WTC11 (cell line): ENCODE measurements at regions not wholly inside any gene's neighbourhood (a gene's known extent, or its start where the extent isn't known, plus 50 kb on each side); places are given as distances from the start of the nearest gene placed in this dataset.

Source experiments
- ATAC-seq: fragments of 200-7000 bp; cut with Tn5 transposase; 2 replicates; pipeline ENCODE4 v1.10.0; 2021; ENCODE audit warnings: mild to moderate bottlenecking, moderate library complexity
- CTCF ChIA-PET: fragments of 300-600 bp; sonication (Branson Sonifier 250); formaldehyde crosslinking; loops from one replicate; lab custom pipeline; 2021; ENCODE audit warnings: antibody characterized with exemption; lab: Charles Lee
- POLR2A ChIA-PET: fragments of 350-600 bp; sonication (Branson Sonifier 250); formaldehyde crosslinking; loops from one replicate; lab custom pipeline; 2021; ENCODE audit warnings: antibody characterized with exemption; lab: Charles Lee
- DNase-seq: peaks from one replicate; pipeline ENCODE4 v3.0.0; 2021; ENCODE audit warnings: low spot score
- H3K27ac Mint-ChIP-seq: 2 replicates; pipeline ENCODE4 v1.8.0; 2021; ENCODE audit warnings: mixed read lengths
- H3K27me3 Mint-ChIP-seq: 2 replicates; pipeline ENCODE4 v1.8.0; 2021; ENCODE audit warnings: low read depth, mild to moderate bottlenecking, moderate library complexity, mixed read lengths
- H3K36me3 Mint-ChIP-seq: 2 replicates; pipeline ENCODE4 v1.8.0; 2021; ENCODE audit warnings: mixed read lengths
- H3K4me1 Mint-ChIP-seq: 2 replicates; pipeline ENCODE4 v1.8.0; 2022; ENCODE audit warnings: mixed read lengths
- H3K4me3 Mint-ChIP-seq: 2 replicates; pipeline ENCODE4 v1.8.0; 2021; ENCODE audit warnings: mild to moderate bottlenecking, moderate library complexity, mixed read lengths
- H3K9me3 Mint-ChIP-seq: 2 replicates; pipeline ENCODE4 v1.8.0; 2021; ENCODE audit warnings: mixed read lengths
- AFF4 ChIP-seq: sonication (generic); formaldehyde crosslinking; IDR thresholded peaks from 2 replicates; pipeline ENCODE4 v1.8.1; 2023; ENCODE audit warnings: mild to moderate bottlenecking, missing genetic modification reagents, borderline replicate concordance
- ARID4B ChIP-seq: sonication (generic); formaldehyde crosslinking; IDR thresholded peaks from 2 replicates; pipeline ENCODE4 v1.8.0; 2023; ENCODE audit warnings: missing genetic modification reagents, mild to moderate bottlenecking, borderline replicate concordance
- ATF2 ChIP-seq: sonication (generic); formaldehyde crosslinking; IDR thresholded peaks from 2 replicates; pipeline ENCODE4 v1.8.1; 2022; ENCODE audit warnings: low read depth, missing genetic modification reagents, borderline replicate concordance
- ATF6 ChIP-seq: sonication (generic); formaldehyde crosslinking; IDR thresholded peaks from 2 replicates; pipeline ENCODE4 v1.8.1; 2023; ENCODE audit warnings: mild to moderate bottlenecking, missing genetic modification reagents
- CDX4 ChIP-seq: fragments of 250-450 bp; sonication (Bioruptor Pico); IDR thresholded peaks from 2 replicates; pipeline ENCODE4 v1.9.0; 2021; ENCODE audit warnings: moderate library complexity, mild to moderate bottlenecking, inconsistent platforms, borderline replicate concordance
- CREB1 ChIP-seq: sonication (generic); formaldehyde crosslinking; IDR thresholded peaks from 2 replicates; pipeline ENCODE4 v1.8.0; 2023; ENCODE audit warnings: mild to moderate bottlenecking, missing genetic modification reagents
- EMX1 ChIP-seq: fragments of 250-450 bp; sonication (Bioruptor Pico); IDR thresholded peaks from 2 replicates; pipeline ENCODE4 v1.8.0; 2021; ENCODE audit warnings: mild to moderate bottlenecking
- FOXP4 ChIP-seq: sonication (generic); formaldehyde crosslinking; IDR thresholded peaks from 2 replicates; pipeline ENCODE4 v1.8.0; 2022; ENCODE audit warnings: mild to moderate bottlenecking, missing genetic modification reagents
- GTF2I ChIP-seq: fragments of 250-450 bp; sonication (Bioruptor Pico); conservative IDR thresholded peaks from 2 replicates; pipeline ENCODE4 v1.4.0; 2021; ENCODE audit warnings: mild to moderate bottlenecking
- HMGA2 ChIP-seq: fragments of 250-450 bp; sonication (Bioruptor Pico); IDR thresholded peaks from 2 replicates; pipeline ENCODE4 v1.4.0; 2021; ENCODE audit warnings: mild to moderate bottlenecking, moderate library complexity
- JUN ChIP-seq: sonication (generic); formaldehyde crosslinking; IDR thresholded peaks from 2 replicates; pipeline ENCODE4 v1.8.0; 2023; ENCODE audit warnings: mild to moderate bottlenecking, missing genetic modification reagents
- NR1H2 ChIP-seq: sonication (generic); formaldehyde crosslinking; IDR thresholded peaks from 2 replicates; pipeline ENCODE4 v1.9.0; 2021; ENCODE audit warnings: mild to moderate bottlenecking, moderate library complexity, missing genetic modification reagents
- ZNF423 ChIP-seq: fragments of 250-450 bp; sonication (Bioruptor Pico); IDR thresholded peaks from 2 replicates; pipeline ENCODE4 v2.1.2; 2022; ENCODE audit warnings: mild to moderate bottlenecking, moderate library complexity
- ZNF532 ChIP-seq: fragments of 250-450 bp; sonication (Bioruptor Pico); IDR thresholded peaks from 2 replicates; pipeline ENCODE4 v1.9.0; 2021; ENCODE audit warnings: mild to moderate bottlenecking, borderline replicate concordance
- ZSCAN18 ChIP-seq: fragments of 250-450 bp; sonication (Bioruptor Pico); IDR thresholded peaks from 2 replicates; pipeline ENCODE4 v2.1.2; 2022; ENCODE audit warnings: mild to moderate bottlenecking, moderate library complexity

GRCh38 chr3:59578129-59578528 lies 528.3 kb upstream of the CFAP20DC start (continued):
- TF ChIP-seq AFF4 (CRISPR knock-in tag) (no peak), FOXP4 (no peak), ZNF532 (CRISPR knock-in tag) (no peak), CDX4 (CRISPR knock-in tag) (no peak), ZNF423 (CRISPR knock-in tag) (no peak)

GRCh38 chr3:59576606-59577005 lies 526.8 kb upstream of the CFAP20DC start:
- no peak for ATAC-seq
- Mint-ChIP-seq H3K27ac (no peak overlapping the region), H3K36me3 (no peaks in the 10 kb centered on the region), H3K27me3 (no peaks in the 10 kb centered on the region), H3K9me3 (0 out of 2 replicates have a peak, but pooled peaks cover 2% of the 10 kb centered on the region), H3K4me3 (no peak overlapping the region), H3K4me1 (no peaks in the 10 kb centered on the region)
- ChIA-PET POLR2A (no interaction called here), CTCF (interaction anchor here (0.6 kb wide), 2 partner anchors 74 to 282 kb away, joined by 3 to 4 read pairs; no protein-coding TSS in a partner anchor)
- DNase-seq = no peak
- no peak for TF ChIP-seq NR1H2 (CRISPR knock-in tag)
- no peak for TF ChIP-seq ZSCAN18 (CRISPR knock-in tag)
- no peak for TF ChIP-seq HMGA2 (CRISPR knock-in tag)
- TF ChIP-seq JUN = no peak
- no peak for TF ChIP-seq ATF2
- no peak for TF ChIP-seq ATF6 (CRISPR knock-in tag)
- TF ChIP-seq ARID4B = no peak
- TF ChIP-seq CREB1 (CRISPR knock-in tag) = no peak
- no peak for TF ChIP-seq EMX1
- TF ChIP-seq GTF2I (CRISPR knock-in tag) = no peak
